ENCODE measurements at regions not wholly inside any gene's neighbourhood (a gene's known extent, or its start where the extent isn't known, plus 50 kb on each side); places are given as distances from the start of the nearest gene placed in this dataset.
"Not testable (repeated sequence)": the region's sequence is repeated elsewhere in the genome, so short reads cannot be mapped to it uniquely, and the experiment has no call there.

GRCh38 chr4:111074523-111075114, 451.7 kb upstream of the PITX2 start:
- Histone ChIP-seq H3K27me3 (replicated peaks) (no peaks in the 10 kb centered on the region), H3K4me1 (replicated peaks) (no peaks in the 10 kb centered on the region), H3K27ac (no peak overlapping the region), H3K4me3 (no peak overlapping the region), H3K9me3 (replicated peaks) (0 out of 2 replicates have a peak, but pooled peaks cover 3% of the 10 kb centered on the region), H3K36me3 (no peaks in the 10 kb centered on the region)
- no peak for DNase-seq (ENCODE audit: low read depth in 1 of 2, low spot score in 2 of 2)

DNA sequence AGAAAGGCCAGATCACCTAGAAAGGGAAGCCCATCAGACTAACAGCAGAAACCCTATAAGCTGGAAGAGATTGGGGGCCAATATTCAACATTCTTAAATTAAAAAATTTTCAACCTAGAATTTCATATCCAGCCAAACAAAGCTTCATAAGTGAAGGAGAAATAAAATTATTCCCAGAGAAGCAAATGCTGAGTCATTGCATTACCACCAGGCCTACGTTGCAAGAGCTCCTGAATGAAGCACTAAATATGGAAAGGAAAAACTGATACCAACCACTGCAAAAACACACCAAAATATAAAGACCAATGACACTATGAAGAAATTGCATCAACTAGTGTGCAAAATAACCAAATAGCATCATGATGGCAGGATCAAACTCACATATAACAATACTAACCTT, 453.4 kb upstream of the PITX2 start:
- DNase-seq (ENCODE audit: low read depth in 1 of 2, low spot score in 2 of 2); H3K4me3 ChIP-seq; H3K4me1 ChIP-seq (replicated peaks); H3K9me3 ChIP-seq (replicated peaks); H3K27me3 ChIP-seq (replicated peaks); H3K27ac ChIP-seq; H3K36me3 ChIP-seq: not testable (repeated sequence)

DNA sequence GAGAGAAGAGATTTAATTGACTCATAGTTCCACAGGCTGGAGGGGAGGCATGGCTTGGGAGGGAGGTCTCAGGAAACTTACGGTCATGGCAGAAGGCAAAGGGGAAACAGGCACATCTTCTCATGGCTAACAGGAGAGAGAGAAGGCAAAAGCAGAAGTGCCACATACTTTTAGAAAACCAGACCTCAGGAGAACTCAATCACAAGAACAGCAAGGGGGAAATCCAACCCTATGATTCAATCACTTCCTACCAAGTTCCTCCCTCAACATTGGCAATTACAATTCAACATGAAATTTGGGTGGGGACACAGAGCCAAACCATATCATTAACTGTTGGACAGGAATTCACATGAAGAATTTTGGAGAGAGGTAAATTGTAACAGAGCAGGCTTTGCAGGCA, 485.3 kb upstream of the PITX2 start:
- Histone ChIP-seq H3K9me3 (replicated peaks) (no peaks in the 10 kb centered on the region), H3K27ac (no peak overlapping the region), H3K36me3 (no peaks in the 10 kb centered on the region), H3K4me1 (replicated peaks) (no peaks in the 10 kb centered on the region), H3K4me3 (no peak overlapping the region), H3K27me3 (replicated peaks) (no peaks in the 10 kb centered on the region)
- DNase-seq (ENCODE audit: low read depth in 1 of 2, low spot score in 2 of 2) = no peak

DNA sequence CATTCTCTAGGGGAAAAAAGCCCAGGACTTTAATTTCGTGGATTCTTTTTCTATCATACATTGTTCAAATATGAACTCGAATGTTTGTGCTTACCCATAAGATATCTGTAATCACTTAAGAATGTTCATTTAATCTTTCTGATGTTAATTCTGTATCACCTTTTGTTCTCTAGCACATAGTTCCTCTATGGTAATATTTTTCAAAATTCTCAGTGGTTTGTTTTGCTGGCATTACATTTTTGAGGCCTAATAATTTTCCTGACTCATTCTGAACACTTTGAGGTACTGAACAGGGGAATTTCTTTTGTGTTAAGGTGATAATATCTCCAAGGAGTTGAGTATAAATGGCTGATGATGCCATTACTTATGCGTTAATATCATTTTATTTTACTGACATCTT, 490.7 kb upstream of the PITX2 start:
- Histone ChIP-seq H3K4me3 (no peak overlapping the region), H3K36me3 (no peaks in the 10 kb centered on the region), H3K9me3 (replicated peaks) (no peaks in the 10 kb centered on the region), H3K27ac (no peak overlapping the region), H3K4me1 (replicated peaks) (no peaks in the 10 kb centered on the region), H3K27me3 (replicated peaks) (no peaks in the 10 kb centered on the region)
- DNase-seq (ENCODE audit: low read depth in 1 of 2, low spot score in 2 of 2) = no peak

GRCh38 chr4:111115881-111116280, 493.0 kb upstream of the PITX2 start:
- no peaks in the 10 kb centered on the region for H3K27me3 ChIP-seq (replicated peaks)
- no peak for DNase-seq (ENCODE audit: low read depth in 1 of 2, low spot score in 2 of 2)
- H3K4me3 ChIP-seq = no peak overlapping the region
- no peaks in the 10 kb centered on the region for H3K9me3 ChIP-seq (replicated peaks)
- H3K4me1 ChIP-seq (replicated peaks) = no peaks in the 10 kb centered on the region
- no peaks in the 10 kb centered on the region for H3K36me3 ChIP-seq
- H3K27ac ChIP-seq = no peak overlapping the region

- H3K4me1 ChIP-seq (replicated peaks) = no peaks in the 10 kb centered on the region
- H3K27me3 ChIP-seq (replicated peaks) = no peaks in the 10 kb centered on the region
- no peaks in the 10 kb centered on the region for H3K9me3 ChIP-seq (replicated peaks)
- no peak overlapping the region for H3K4me3 ChIP-seq
- no peak overlapping the region for H3K27ac ChIP-seq
- no peak for DNase-seq (ENCODE audit: low read depth in 1 of 2, low spot score in 2 of 2)
- H3K36me3 ChIP-seq = no peaks in the 10 kb centered on the region
Measured at GRCh38 chr4:111120191-111120590, 497.3 kb upstream of the PITX2 start.

DNA sequence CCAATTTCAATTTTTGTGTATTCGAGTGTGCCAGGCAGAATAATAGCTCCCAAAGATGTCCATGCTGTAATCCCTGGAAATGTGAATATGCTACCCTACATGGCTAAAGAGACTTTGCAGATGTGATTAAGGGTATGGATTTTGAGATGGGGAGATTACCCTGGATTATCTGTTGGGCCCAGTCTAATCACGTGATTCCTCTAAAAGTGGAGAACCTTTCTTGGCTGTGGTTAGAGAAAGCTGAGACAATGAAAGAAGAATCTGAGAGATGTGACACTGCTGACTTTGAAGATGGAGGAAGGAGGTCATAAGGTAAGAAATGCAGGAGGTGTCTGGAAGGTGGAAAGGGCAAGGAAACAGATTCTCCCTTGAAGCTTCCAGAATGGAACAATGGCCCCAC, 503.5 kb upstream of the PITX2 start:
- Histone ChIP-seq H3K27me3 (replicated peaks) (no peaks in the 10 kb centered on the region), H3K4me1 (replicated peaks) (peaks cover 8% of the 10 kb centered on the region), H3K9me3 (replicated peaks) (no peaks in the 10 kb centered on the region), H3K4me3 (no peak overlapping the region), H3K27ac (no peak overlapping the region), H3K36me3 (no peaks in the 10 kb centered on the region)
- no peak for DNase-seq (ENCODE audit: low read depth in 1 of 2, low spot score in 2 of 2)

DNA sequence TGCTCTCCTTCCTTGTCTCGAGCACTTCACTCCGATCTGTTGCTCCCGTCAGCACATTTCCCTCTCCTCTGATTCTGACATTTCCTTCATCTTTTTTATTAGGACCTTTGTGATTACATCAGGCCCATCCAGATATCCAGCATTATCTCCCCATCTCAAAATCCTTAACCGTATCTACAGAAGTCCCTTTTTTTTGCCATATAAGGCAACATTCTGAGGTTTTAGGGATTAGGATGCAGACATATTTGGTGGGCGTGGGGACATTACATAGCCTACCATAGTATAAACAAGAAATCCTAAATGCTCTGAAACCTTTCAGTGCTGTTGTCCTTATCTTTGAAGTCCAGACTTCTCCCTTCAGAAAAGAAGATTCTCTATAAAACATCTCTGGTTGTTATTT, 505.0 kb upstream of the PITX2 start:
- H3K27ac ChIP-seq = peak overlapping the region; percentile 14; the same call in 1 of the 2 replicates
- DNase-seq (ENCODE audit: low read depth in 1 of 2, low spot score in 2 of 2) = peak in 1 of 2 experiments; percentile 15
- no peaks in the 10 kb centered on the region for H3K36me3 ChIP-seq
- peaks cover 8% of the 10 kb centered on the region for H3K4me1 ChIP-seq (replicated peaks)
- H3K9me3 ChIP-seq (replicated peaks) = no peaks in the 10 kb centered on the region
- H3K4me3 ChIP-seq = no peak overlapping the region
- H3K27me3 ChIP-seq (replicated peaks) = no peaks in the 10 kb centered on the region

DNA sequence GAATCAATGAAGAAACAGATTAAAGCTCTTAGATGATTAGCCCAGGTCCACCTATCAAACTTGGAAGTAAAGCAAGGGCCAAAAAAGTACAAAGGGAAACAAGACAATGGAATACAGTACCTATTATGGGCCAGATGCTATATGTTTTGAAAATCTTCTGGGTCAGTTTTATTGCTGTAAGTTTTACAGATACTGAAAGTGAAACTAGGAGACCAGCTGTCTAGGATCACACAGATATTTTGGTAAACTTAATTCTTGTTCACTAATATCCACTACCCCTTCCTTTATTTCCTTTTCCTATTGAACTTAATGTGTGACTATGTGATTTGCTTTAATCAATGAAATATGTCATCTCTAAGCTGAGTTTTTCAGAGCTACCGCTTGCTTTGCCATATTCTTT, 505.4 kb upstream of the PITX2 start:
- Histone ChIP-seq H3K27ac (peak overlapping the region; percentile 14; the same call in 1 of the 2 replicates), H3K4me3 (no peak overlapping the region), H3K36me3 (no peaks in the 10 kb centered on the region), H3K4me1 (replicated peaks) (peaks cover 8% of the 10 kb centered on the region), H3K27me3 (replicated peaks) (no peaks in the 10 kb centered on the region), H3K9me3 (replicated peaks) (no peaks in the 10 kb centered on the region)
- DNase-seq (ENCODE audit: low read depth in 1 of 2, low spot score in 2 of 2) = peak in 1 of 2 experiments; percentile 28

- no peaks in the 10 kb centered on the region for H3K9me3 ChIP-seq (replicated peaks)
- H3K27ac ChIP-seq = no peak overlapping the region
- no peak overlapping the region for H3K4me3 ChIP-seq
- no peaks in the 10 kb centered on the region for H3K36me3 ChIP-seq
- no peaks in the 10 kb centered on the region for H3K27me3 ChIP-seq (replicated peaks)
- DNase-seq (ENCODE audit: low read depth in 1 of 2, low spot score in 2 of 2) = peak in 1 of 2 experiments; percentile 8
- H3K4me1 ChIP-seq (replicated peaks) = no peaks in the 10 kb centered on the region
Measured at GRCh38 chr4:111136438-111136837, 513.6 kb upstream of the PITX2 start.

DNA sequence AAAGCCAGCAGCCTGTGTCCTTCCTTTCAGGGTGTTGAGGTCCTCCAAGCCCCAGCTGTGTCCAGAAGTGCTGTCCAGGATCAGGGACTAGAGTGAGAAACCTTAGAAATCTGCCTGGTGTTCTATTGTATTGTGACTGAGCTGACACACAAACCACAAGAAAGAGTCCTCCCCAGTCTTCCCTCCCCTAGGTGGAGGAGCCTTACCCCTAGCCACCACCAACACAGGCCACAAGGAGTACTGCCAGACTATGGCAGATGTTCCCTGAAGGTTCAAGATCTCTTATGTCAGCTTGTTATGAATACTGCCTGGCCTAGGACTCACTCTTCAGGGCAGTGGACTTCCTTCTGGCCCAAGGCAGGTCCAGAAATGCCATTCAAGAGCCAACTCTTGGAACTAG, 514.1 kb upstream of the PITX2 start:
- H3K4me1 ChIP-seq (replicated peaks) = no peaks in the 10 kb centered on the region
- DNase-seq (ENCODE audit: low read depth in 1 of 2, low spot score in 2 of 2) = no peak
- H3K36me3 ChIP-seq = no peaks in the 10 kb centered on the region
- no peak overlapping the region for H3K4me3 ChIP-seq
- H3K27me3 ChIP-seq (replicated peaks) = no peaks in the 10 kb centered on the region
- H3K9me3 ChIP-seq (replicated peaks) = no peaks in the 10 kb centered on the region
- H3K27ac ChIP-seq = no peak overlapping the region

- no peak overlapping the region for H3K27ac ChIP-seq
- H3K27me3 ChIP-seq (replicated peaks) = no peaks in the 10 kb centered on the region
- H3K36me3 ChIP-seq = no peaks in the 10 kb centered on the region
- no peaks in the 10 kb centered on the region for H3K4me1 ChIP-seq (replicated peaks)
- H3K4me3 ChIP-seq = no peak overlapping the region
- DNase-seq (ENCODE audit: low read depth in 1 of 2, low spot score in 2 of 2) = no peak
- H3K9me3 ChIP-seq (replicated peaks) = no peaks in the 10 kb centered on the region
Measured at GRCh38 chr4:111143510-111143909, 520.6 kb upstream of the PITX2 start.

DNA sequence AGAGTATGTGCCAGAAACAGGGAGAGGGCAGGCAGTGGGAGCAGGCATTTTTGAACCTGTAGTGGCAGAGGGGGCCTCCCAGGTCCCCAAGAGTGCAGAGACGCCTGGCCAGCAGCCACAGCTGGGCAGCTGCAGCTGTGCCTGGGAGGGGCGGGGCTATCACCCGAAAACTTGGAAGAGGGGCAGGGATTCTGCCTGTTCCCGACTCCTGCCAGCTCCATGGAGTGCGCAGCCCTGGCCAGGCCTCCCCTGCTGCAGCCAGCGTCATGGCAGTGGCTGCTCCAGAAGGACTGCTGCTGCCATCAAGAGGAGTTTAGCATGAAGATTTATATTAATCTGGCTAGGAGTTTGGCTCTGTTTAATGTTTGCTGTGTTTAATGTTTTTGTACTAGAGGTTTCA, 532.1 kb upstream of the PITX2 start:
- no peaks in the 10 kb centered on the region for H3K4me1 ChIP-seq (replicated peaks)
- no peaks in the 10 kb centered on the region for H3K36me3 ChIP-seq
- H3K9me3 ChIP-seq (replicated peaks) = no peaks in the 10 kb centered on the region
- DNase-seq (ENCODE audit: low read depth in 1 of 2, low spot score in 2 of 2) = no peak
- H3K27me3 ChIP-seq (replicated peaks) = no peaks in the 10 kb centered on the region
- H3K27ac ChIP-seq = no peak overlapping the region
- no peak overlapping the region for H3K4me3 ChIP-seq

DNA sequence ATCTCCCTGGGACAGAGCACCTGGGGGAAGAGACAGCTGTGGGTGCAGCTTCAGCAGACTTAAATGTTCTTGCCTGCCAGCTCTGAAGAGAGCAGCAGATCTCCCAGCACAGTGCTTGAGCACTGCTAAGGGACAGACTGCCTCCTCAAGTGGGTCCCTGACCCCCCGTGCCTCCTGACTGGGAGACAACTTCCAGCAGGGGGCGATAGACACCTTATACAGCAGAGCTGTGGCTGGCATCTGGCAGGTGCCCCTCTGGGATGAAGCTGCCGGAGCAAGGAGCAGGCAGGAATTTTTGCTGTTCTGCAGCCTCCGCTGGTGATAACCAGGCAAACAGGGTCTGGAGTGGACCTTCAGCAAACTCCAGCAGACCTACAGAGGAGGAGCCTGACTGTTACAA, 541.7 kb upstream of the PITX2 start:
- not testable (repeated sequence) for DNase-seq (ENCODE audit: low read depth in 1 of 2, low spot score in 2 of 2); H3K27ac ChIP-seq; H3K36me3 ChIP-seq; H3K4me3 ChIP-seq; H3K4me1 ChIP-seq (replicated peaks); H3K27me3 ChIP-seq (replicated peaks); H3K9me3 ChIP-seq (replicated peaks)

DNA sequence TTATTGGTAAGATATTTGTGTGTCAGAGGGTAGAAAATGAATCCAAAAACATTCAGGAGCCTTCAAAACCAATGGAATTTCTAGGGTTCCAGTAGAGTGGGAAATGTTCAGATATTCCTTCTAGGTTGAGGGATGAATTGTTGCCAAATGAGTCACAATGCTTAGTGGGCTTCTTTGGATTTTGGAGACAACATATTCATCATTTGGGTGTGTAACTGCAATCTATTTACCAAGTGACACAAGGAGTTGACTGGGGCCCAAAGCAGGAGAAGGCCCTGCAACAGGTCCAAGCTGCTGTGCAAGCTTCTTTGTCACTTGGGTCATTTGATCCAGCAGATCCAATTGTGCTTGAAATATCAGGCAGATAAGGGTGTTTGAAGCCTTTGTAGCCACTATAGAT, 551.5 kb upstream of the PITX2 start:
- peaks cover 23% of the 10 kb centered on the region for H3K4me1 ChIP-seq (replicated peaks)
- no peaks in the 10 kb centered on the region for H3K9me3 ChIP-seq (replicated peaks)
- H3K36me3 ChIP-seq = no peaks in the 10 kb centered on the region
- peak in 1 of 2 experiments; percentile 21 for DNase-seq (ENCODE audit: low read depth in 1 of 2, low spot score in 2 of 2)
- H3K4me3 ChIP-seq = no peak overlapping the region
- H3K27me3 ChIP-seq (replicated peaks) = no peaks in the 10 kb centered on the region
- no peak overlapping the region for H3K27ac ChIP-seq
